ENCODE measurements at regions not wholly inside any gene's neighbourhood (a gene's known extent, or its start where the extent isn't known, plus 50 kb on each side); places are given as distances from the start of the nearest gene placed in this dataset.

- H3K4me3 ChIP-seq (ENCODE audit: low read depth, low read length): no peak overlapping the region
- DNase-seq (ENCODE audit: low read depth): no peak
- TF ChIP-seq CTCF (IDR thresholded peaks at IDR 0.05; ENCODE audit: low read depth, low read length, missing control alignments): no peak
Measured at GRCh38 chr13:75945841-75946482, 309.8 kb downstream of the LMO7 start.

GRCh38 chr13:75938811-75939560 is 302.9 kb downstream of the LMO7 start:
- no peak for TF ChIP-seq CTCF (IDR thresholded peaks at IDR 0.05; ENCODE audit: low read depth, low read length, missing control alignments)
- H3K4me3 ChIP-seq (ENCODE audit: low read depth, low read length): no peak overlapping the region
- DNase-seq (ENCODE audit: low read depth): no peak

- no peak for DNase-seq (ENCODE audit: low read depth)
- no peak overlapping the region for H3K4me3 ChIP-seq (ENCODE audit: low read depth, low read length)
- no peak for TF ChIP-seq CTCF (IDR thresholded peaks at IDR 0.05; ENCODE audit: low read depth, low read length, missing control alignments)
Measured at GRCh38 chr13:75936791-75937190, 300.7 kb downstream of the LMO7 start.

GRCh38 chr13:75935805-75936204 is 299.7 kb downstream of the LMO7 start:
- no peak for TF ChIP-seq CTCF (IDR thresholded peaks at IDR 0.05; ENCODE audit: low read depth, low read length, missing control alignments)
- no peak overlapping the region for H3K4me3 ChIP-seq (ENCODE audit: low read depth, low read length)
- DNase-seq (ENCODE audit: low read depth): no peak

- TF ChIP-seq CTCF (IDR thresholded peaks at IDR 0.05; ENCODE audit: low read depth, low read length, missing control alignments): no peak
- no peak for DNase-seq (ENCODE audit: low read depth)
- H3K4me3 ChIP-seq (ENCODE audit: low read depth, low read length): no peak overlapping the region
Measured at GRCh38 chr13:75934889-75935288, 298.8 kb downstream of the LMO7 start.

- TF ChIP-seq CTCF (IDR thresholded peaks at IDR 0.05; ENCODE audit: low read depth, low read length, missing control alignments): no peak
- no peak for DNase-seq (ENCODE audit: low read depth)
- no peak overlapping the region for H3K4me3 ChIP-seq (ENCODE audit: low read depth, low read length)
Measured at GRCh38 chr13:75932636-75933035, 296.5 kb downstream of the LMO7 start.

GRCh38 chr13:75931116-75931515 is 295.0 kb downstream of the LMO7 start:
- DNase-seq (ENCODE audit: low read depth): no peak
- no peak for TF ChIP-seq CTCF (IDR thresholded peaks at IDR 0.05; ENCODE audit: low read depth, low read length, missing control alignments)
- H3K4me3 ChIP-seq (ENCODE audit: low read depth, low read length): no peak overlapping the region
